ENCODE measurements at regions not wholly inside any gene's neighbourhood (a gene's known extent, or its start where the extent isn't known, plus 50 kb on each side); places are given as distances from the start of the nearest gene placed in this dataset.

DNA sequence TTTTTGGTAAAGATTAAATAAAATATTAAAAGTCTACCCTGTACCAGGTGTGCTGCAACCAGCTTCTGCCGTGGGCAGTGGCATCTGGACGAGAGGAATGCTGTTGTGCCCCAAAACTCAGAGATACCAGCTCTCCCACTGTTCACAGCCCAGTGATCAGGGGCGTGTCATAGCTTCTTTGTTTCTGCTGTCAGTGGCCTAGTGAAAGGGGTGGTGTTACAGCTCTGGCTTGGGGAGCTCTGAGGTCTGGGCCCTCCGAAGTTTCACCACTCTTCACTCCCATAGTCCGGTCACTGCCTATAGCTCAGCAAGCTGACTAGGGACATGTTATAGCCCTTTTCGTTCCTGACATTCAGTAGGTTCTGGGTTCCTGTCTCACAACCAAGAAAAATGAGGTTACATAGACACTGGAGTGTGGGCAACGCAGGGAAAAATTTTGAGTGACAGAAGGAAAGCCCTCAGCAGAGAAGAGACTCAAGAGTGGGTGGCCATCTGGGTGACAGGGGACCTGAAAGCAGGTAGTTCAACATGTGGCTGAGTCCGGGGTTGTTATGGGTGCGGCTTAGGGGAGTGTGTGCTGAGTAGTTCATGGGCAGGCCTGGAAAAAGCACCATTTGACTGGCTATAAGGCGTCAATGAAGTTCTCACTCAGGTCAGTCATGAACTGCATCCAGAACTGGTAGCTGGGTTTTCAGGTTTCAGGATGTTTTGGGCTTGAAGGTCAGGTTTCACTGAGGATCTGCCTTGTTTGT, 1184.4 kb upstream of the PABPC4L start:
- H4K20me1 ChIP-seq, result no peaks in the 10 kb centered on the region
- H3K9me3 ChIP-seq, result no peaks in the 10 kb centered on the region
- H3K27ac ChIP-seq, result no peak overlapping the region
- no peaks in the 10 kb centered on the region for H3K36me3 ChIP-seq
- no peaks in the 10 kb centered on the region for H3K4me1 ChIP-seq
- H3K9ac ChIP-seq, result no peak overlapping the region
- H3K27me3 ChIP-seq, result no peaks in the 10 kb centered on the region
- no peak for TF ChIP-seq Cebpa-rat (IDR thresholded peaks at IDR 0.05)
- no peak overlapping the region for H3K4me2 ChIP-seq
- no peak overlapping the region for H3K4me3 ChIP-seq

DNA sequence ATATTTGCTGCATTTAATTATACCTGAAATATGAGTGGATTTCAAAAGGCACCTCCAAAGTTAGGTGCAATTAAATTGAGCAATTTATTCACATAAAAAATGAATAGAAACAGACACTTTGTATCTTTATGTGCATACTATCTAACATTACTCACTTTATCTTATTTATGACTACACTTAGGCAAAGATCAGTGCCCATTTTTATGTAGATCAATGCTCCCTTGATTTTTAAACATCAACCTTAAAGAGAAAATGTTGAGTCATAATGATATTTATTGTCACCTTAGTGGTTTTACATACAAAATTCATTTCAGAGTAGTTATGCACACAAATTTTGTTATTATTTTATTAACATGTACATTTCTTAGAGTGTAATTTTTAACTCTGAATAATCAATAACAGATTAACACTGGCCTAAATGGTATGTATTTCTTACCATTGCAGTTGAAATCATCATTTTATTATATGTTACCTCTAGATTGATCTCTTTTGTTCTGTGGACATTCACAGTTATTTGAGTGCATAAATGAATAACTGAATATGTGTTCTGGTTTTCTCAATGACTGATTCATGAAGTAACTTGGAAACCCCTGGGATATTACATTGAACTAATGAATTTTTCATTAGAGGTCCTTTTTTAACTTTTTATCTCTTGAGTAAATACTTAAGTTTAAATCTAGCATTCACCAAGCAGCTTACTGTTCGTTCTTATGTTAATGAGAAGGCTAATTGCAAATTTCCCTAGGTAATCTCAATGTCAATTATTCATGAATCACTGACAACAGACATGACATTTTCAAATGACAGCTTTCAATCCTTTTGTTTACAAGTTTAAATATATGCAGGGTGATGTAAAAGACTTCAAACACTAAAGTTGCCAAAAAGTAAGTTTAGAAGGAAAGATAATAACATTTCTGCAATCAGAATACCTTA, 1182.0 kb upstream of the PABPC4L start:
- Histone ChIP-seq H3K27me3 (no peaks in the 10 kb centered on the region), H3K27ac (no peak overlapping the region), H4K20me1 (no peaks in the 10 kb centered on the region), H3K4me3 (no peak overlapping the region), H3K9me3 (no peaks in the 10 kb centered on the region), H3K4me1 (no peaks in the 10 kb centered on the region), H3K36me3 (no peaks in the 10 kb centered on the region), H3K9ac (no peak overlapping the region), H3K4me2 (no peak overlapping the region)
- no peak for TF ChIP-seq Cebpa-rat (IDR thresholded peaks at IDR 0.05)

DNA sequence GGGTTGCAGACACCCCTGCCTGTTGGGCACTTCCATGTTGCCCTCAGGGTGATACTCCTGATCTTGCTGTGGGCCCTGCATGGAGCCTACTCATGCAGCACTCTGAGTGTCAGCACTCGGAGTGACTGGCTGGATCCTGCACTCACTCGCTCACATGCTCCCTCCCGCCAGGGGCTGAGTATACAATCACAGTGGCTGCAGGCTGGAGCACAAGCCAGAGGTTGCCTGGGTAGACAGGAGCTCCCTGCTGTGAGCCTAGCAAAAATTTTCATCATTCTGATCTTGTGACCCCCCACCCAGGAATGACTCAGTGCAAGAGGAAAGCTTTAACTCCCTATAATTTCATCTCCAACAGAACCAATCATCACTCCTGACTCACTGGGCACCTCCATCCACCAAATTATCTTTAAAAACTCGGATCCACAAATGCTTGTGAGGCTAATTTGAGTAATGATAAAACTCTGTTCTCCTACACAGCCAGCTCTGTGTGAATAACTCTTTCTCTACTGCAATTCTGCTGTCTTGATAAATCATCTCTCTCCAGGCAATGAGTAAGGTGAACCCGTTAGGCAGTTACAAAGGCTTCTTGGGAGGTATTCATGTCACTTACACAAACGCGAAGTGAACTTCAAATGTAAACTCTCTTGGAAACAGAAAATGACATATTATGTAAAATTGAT, 1180.8 kb upstream of the PABPC4L start:
- Histone ChIP-seq H3K9me3 (no peaks in the 10 kb centered on the region), H4K20me1 (no peaks in the 10 kb centered on the region), H3K9ac (no peak overlapping the region), H3K4me3 (no peak overlapping the region), H3K4me1 (no peaks in the 10 kb centered on the region), H3K27me3 (no peaks in the 10 kb centered on the region), H3K4me2 (no peak overlapping the region), H3K36me3 (no peaks in the 10 kb centered on the region), H3K27ac (no peak overlapping the region)
- TF ChIP-seq Cebpa-rat (IDR thresholded peaks at IDR 0.05), result no peak

DNA sequence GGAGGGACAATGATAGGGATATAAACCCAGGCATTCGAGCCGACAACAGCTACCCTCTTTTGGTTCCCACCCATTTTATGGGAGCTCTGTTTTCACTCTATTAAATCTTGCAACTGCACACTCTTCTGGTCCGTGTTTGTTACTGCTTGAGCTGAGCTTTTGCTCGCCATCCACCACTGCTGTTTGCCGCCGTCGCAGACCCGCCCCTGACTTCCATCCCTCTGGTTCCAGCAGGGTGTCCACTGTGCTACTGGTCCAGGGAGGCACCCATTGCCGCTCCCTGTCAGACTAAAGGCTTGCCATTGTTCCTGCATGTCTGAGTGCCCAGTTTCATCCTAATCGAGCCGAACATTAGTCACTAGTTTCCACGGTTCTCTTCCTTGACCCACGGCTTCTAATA, 1170.5 kb upstream of the PABPC4L start:
- H3K4me3 ChIP-seq, result no peak overlapping the region
- no peaks in the 10 kb centered on the region for H3K27me3 ChIP-seq
- no peak for TF ChIP-seq Cebpa-rat (IDR thresholded peaks at IDR 0.05)
- H3K27ac ChIP-seq, result no peak overlapping the region
- no peaks in the 10 kb centered on the region for H3K36me3 ChIP-seq
- no peak overlapping the region for H3K9ac ChIP-seq
- H4K20me1 ChIP-seq, result no peaks in the 10 kb centered on the region
- no peak overlapping the region for H3K4me2 ChIP-seq
- H3K9me3 ChIP-seq, result no peaks in the 10 kb centered on the region
- no peaks in the 10 kb centered on the region for H3K4me1 ChIP-seq

DNA sequence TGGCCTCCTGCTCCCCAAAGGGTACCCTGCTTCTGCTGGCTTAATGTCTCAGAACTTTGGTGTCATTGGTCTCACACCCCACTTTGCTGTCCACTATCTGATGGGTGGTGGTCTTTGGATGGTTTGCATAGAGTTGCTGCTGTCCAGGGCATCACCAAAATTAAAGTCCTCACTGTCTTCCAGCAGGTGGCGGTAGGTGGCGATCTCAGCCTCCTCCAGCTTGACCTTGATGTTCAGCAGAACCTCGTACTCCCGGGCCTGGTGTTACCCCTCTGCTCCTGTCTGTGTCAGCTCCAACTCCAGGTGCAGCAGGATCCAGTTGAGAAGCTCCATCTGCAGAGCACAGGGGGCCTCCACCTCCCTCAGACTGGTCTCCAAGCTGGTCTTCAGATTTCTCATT, 1169.5 kb upstream of the PABPC4L start:
- Histone ChIP-seq H3K9ac (no peak overlapping the region), H3K4me1 (no peaks in the 10 kb centered on the region), H3K27ac (no peak overlapping the region), H3K9me3 (no peaks in the 10 kb centered on the region), H4K20me1 (no peaks in the 10 kb centered on the region), H3K36me3 (no peaks in the 10 kb centered on the region), H3K4me3 (no peak overlapping the region), H3K4me2 (no peak overlapping the region), H3K27me3 (no peaks in the 10 kb centered on the region)
- TF ChIP-seq Cebpa-rat (IDR thresholded peaks at IDR 0.05), result no peak

DNA sequence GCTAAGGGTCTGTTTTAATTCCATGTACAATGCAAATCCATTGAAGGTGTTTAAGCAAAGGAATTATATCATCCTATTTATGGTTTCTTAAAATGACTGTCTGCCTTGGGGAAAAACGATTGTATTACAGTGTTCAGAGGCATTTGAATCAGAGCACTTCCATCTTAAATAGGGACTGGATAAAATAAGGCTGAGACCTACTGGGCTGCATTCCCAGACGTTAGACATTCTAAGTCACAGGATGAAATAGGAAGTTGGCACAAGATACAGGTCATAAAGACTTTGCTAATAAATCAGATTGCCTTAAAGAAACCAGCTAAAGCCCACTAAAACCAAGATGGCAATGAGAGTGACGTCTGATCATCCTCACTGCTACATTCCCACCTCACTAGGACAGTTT, 1167.2 kb upstream of the PABPC4L start:
- H3K9ac ChIP-seq, result no peak overlapping the region
- H3K27me3 ChIP-seq, result no peaks in the 10 kb centered on the region
- H3K36me3 ChIP-seq, result no peaks in the 10 kb centered on the region
- no peak overlapping the region for H3K27ac ChIP-seq
- H3K4me1 ChIP-seq, result no peaks in the 10 kb centered on the region
- no peaks in the 10 kb centered on the region for H3K9me3 ChIP-seq
- H3K4me2 ChIP-seq, result no peak overlapping the region
- H3K4me3 ChIP-seq, result no peak overlapping the region
- H4K20me1 ChIP-seq, result no peaks in the 10 kb centered on the region
- TF ChIP-seq Cebpa-rat (IDR thresholded peaks at IDR 0.05), result no peak

DNA sequence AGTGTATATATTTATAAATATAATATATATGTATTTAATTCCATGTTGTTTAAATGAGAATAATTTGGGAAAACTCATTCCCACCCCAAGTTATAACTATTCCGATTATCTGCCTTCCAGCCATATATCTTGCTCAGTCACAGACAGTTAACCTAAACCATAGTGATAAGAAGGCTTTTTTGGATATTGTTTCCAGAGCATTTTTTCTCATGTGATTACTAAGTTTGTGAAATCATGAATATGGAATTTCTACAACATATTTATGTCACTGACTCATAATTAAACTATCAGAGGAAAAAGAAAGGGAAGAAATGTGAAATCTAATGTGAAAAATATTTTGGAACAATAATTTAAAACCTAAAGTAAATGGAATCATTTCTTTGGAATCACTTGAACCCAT, 1163.5 kb upstream of the PABPC4L start:
- H3K4me2 ChIP-seq, result no peak overlapping the region
- no peaks in the 10 kb centered on the region for H3K9me3 ChIP-seq
- H3K9ac ChIP-seq, result no peak overlapping the region
- no peak overlapping the region for H3K4me3 ChIP-seq
- no peak overlapping the region for H3K27ac ChIP-seq
- no peaks in the 10 kb centered on the region for H3K36me3 ChIP-seq
- no peaks in the 10 kb centered on the region for H3K27me3 ChIP-seq
- TF ChIP-seq Cebpa-rat (IDR thresholded peaks at IDR 0.05), result no peak
- no peaks in the 10 kb centered on the region for H4K20me1 ChIP-seq
- no peaks in the 10 kb centered on the region for H3K4me1 ChIP-seq

DNA sequence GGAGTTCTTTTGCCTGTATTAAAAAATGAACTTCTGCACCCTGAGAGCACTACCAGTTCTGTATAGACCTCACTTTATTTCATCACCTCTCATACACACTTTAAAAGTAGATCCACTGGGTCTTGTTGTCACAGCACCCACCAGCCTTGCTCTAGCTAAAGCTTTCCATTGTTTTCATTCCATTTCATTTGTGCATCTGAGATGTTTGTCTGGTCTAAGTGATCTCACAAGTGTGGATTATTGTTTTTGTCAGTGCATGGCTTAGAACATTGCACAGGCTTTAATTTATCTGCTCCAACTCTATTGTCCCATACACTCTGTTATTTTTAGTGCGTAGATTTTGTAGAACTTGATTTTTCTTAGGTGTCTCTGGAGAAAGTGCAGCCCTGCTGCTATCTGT, 1157.5 kb upstream of the PABPC4L start:
- Histone ChIP-seq H3K36me3 (no peaks in the 10 kb centered on the region), H3K9ac (no peak overlapping the region), H3K27ac (no peak overlapping the region), H3K4me1 (no peaks in the 10 kb centered on the region), H4K20me1 (no peaks in the 10 kb centered on the region), H3K4me3 (no peak overlapping the region), H3K4me2 (no peak overlapping the region), H3K27me3 (no peaks in the 10 kb centered on the region), H3K9me3 (no peaks in the 10 kb centered on the region)
- no peak for TF ChIP-seq Cebpa-rat (IDR thresholded peaks at IDR 0.05)

DNA sequence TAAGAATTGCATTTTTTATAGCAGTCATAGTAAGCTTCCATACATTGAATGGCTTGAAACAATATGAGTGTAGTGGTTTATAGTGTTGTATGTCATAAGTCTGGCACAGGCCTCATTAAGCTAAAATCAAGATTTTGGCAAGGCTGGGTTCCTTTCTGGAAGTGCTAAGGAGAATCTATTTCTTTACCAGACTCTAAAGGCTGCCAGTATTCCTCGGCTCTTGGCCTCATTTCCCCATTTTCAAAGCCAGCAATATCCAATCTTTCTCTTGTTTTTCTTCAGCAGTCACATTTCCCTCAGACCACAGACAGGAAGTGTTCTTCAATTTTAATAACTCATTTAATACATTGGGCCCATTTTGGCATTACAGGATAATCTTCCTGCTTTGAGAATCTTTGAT, 1155.5 kb upstream of the PABPC4L start:
- no peaks in the 10 kb centered on the region for H3K27me3 ChIP-seq
- H3K4me1 ChIP-seq, result no peaks in the 10 kb centered on the region
- no peak for TF ChIP-seq Cebpa-rat (IDR thresholded peaks at IDR 0.05)
- H3K9me3 ChIP-seq, result no peaks in the 10 kb centered on the region
- H3K4me2 ChIP-seq, result no peak overlapping the region
- H3K4me3 ChIP-seq, result no peak overlapping the region
- no peak overlapping the region for H3K9ac ChIP-seq
- no peaks in the 10 kb centered on the region for H3K36me3 ChIP-seq
- no peak overlapping the region for H3K27ac ChIP-seq
- H4K20me1 ChIP-seq, result no peaks in the 10 kb centered on the region

DNA sequence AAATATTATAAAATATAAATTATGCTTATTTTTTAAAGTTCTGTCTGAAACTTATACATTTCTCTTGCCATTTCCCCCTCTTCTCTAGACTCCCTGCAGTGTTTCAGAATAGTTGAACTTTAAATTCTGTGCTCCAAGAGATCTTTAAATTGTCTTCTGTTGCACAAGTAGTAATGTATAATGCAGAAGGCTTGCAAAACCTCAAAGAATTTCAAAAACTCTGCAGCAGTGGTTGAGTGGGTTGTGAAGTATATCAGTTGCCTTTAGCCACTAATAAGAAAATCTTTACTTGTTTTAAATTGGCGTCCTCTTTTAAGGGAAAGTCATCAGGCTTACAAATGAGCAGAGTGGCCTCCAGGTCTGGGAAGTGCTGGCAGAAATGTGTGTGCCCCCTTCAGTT, 1153.3 kb upstream of the PABPC4L start:
- no peak overlapping the region for H3K4me2 ChIP-seq
- no peaks in the 10 kb centered on the region for H3K27me3 ChIP-seq
- no peak overlapping the region for H3K4me3 ChIP-seq
- no peak for TF ChIP-seq Cebpa-rat (IDR thresholded peaks at IDR 0.05)
- no peaks in the 10 kb centered on the region for H3K36me3 ChIP-seq
- H4K20me1 ChIP-seq, result no peaks in the 10 kb centered on the region
- no peak overlapping the region for H3K27ac ChIP-seq
- no peaks in the 10 kb centered on the region for H3K4me1 ChIP-seq
- no peak overlapping the region for H3K9ac ChIP-seq
- H3K9me3 ChIP-seq, result no peaks in the 10 kb centered on the region

All from BLaER1 (cell line).